ENCODE measurements at regions not wholly inside any gene's neighbourhood (a gene's known extent, or its start where the extent isn't known, plus 50 kb on each side); places are given as distances from the start of the nearest gene placed in this dataset.

GRCh38 chr12:93149229-93149628 lies 220.1 kb upstream of the EEA1 start (continued):
- TF ChIP-seq USF2 (IDR thresholded peaks at IDR 0.05; ENCODE audit: borderline replicate concordance, low read depth, low read length) = no peak
- TF ChIP-seq, protein P1, sequence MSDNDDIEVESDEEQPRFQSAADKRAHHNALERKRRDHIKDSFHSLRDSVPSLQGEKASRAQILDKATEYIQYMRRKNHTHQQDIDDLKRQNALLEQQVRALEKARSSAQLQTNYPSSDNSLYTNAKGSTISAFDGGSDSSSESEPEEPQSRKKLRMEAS (IDR thresholded peaks at IDR 0.05; ENCODE audit: low read depth) = no peak
- no peak for TF ChIP-seq GABPA (IDR thresholded peaks at IDR 0.05; ENCODE audit: low read depth)
- no peak for TF ChIP-seq SIN3A (IDR thresholded peaks at IDR 0.05; ENCODE audit: borderline replicate concordance, low read depth, low read length)
- TF ChIP-seq EZH2phosphoT487 (IDR thresholded peaks at IDR 0.05; ENCODE audit: borderline replicate concordance, low read depth) = no peak
- TF ChIP-seq NFIC (IDR thresholded peaks at IDR 0.05; ENCODE audit: borderline replicate concordance) = no peak
- no peak for TF ChIP-seq EP300 (IDR thresholded peaks at IDR 0.05; ENCODE audit: borderline replicate concordance in 1 of 2, low read depth in 1 of 2, low read length in 1 of 2)

DNA sequence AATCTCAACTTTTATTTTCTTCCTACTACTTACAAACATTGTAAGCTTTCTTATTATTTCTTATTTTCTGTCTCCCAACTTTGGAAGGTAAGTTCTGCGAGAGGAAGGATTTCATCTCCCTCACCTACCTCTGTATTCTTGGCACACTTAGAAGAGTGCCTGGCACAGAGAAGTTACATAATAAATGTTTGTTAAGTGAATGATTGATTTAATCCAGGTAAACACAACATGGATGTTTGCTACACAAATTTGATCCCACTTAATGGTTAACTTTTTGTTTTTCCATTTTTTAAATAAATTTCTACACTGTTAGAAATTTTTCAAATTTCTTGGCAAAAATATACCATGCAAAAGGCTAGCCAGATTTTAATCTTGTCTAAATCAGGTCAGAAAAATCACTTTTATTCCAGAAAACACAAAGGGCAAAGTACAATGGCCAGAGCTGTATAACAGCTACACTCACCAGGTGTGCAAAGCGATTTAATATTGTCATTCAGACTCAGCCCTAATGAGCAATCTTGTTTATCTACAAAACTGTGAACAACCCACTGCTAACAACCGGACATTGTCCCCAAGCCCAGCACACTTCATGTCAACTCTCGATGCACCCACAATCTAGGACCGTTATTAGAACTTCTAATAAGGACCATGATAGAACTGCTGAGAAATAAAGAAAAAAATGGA lies 222.1 kb upstream of the EEA1 start:
- Histone ChIP-seq H3K27me3 (ENCODE audit: insufficient read depth) (no peaks in the 10 kb centered on the region), H3K79me2 (ENCODE audit: insufficient read depth) (no peaks in the 10 kb centered on the region), H3K4me2 (no peak overlapping the region), H3K36me3 (replicated peaks in 1 of 2; ENCODE audit: control insufficient read depth in 1 of 2, insufficient read depth in 2 of 2, low read length in 1 of 2) (no peaks in the 10 kb centered on the region), H3K27ac (ENCODE audit: low read depth in 2 of 2, low read length in 1 of 2) (no peak overlapping the region), H3K4me1 (ENCODE audit: control insufficient read depth in 1 of 2, insufficient read depth in 2 of 2, low read depth in 1 of 2, low read length in 1 of 2) (peaks cover 0 to 2% of the 10 kb centered on the region in 2 experiments; a peak in 1 of 4 replicates), H3K9me2 (no peaks in the 10 kb centered on the region), H2AFZ (ENCODE audit: low read depth) (0 out of 2 replicates have a peak overlapping the region, but pooled peaks have one; percentile 36), H3K4me3 (ENCODE audit: low read depth in 2 of 2, low read length in 1 of 2) (no peak overlapping the region), H3F3A (replicated peaks; ENCODE audit: insufficient read depth) (no peaks in the 10 kb centered on the region), H3K9me3 (no peaks in the 10 kb centered on the region), H3K9ac (no peak overlapping the region), H4K20me1 (ENCODE audit: insufficient read depth) (no peaks in the 10 kb centered on the region)
- 85% methylated on average over 5 of the region's 5 CpGs for WGBS (ENCODE audit: low lambda C conversion rate)
- TF ChIP-seq TEAD4 (IDR thresholded peaks at IDR 0.05; ENCODE audit: borderline replicate concordance, insufficient read depth) (no peak), YY1 (IDR thresholded peaks at IDR 0.05; ENCODE audit: low read depth) (no peak), FOXJ3 (CRISPR knock-in tag; IDR thresholded peaks at IDR 0.05) (no peak), SMC3 (IDR thresholded peaks at IDR 0.05; ENCODE audit: low read depth, low read length) (no peak)
- TF ChIP-seq, protein P1 (IDR thresholded peaks at IDR 0.05; ENCODE audit: low read depth) = no peak
- POLR2A ChIA-PET = no interaction called here
- DNase-seq = no peak
- CTCF ChIA-PET = no interaction called here

- Histone ChIP-seq H3K9ac (no peak overlapping the region), H3K79me2 (ENCODE audit: insufficient read depth) (no peaks in the 10 kb centered on the region), H3K4me2 (no peak overlapping the region), H3K36me3 (replicated peaks in 1 of 2; ENCODE audit: control insufficient read depth in 1 of 2, insufficient read depth in 2 of 2, low read length in 1 of 2) (no peaks in the 10 kb centered on the region), H3F3A (replicated peaks; ENCODE audit: insufficient read depth) (no peaks in the 10 kb centered on the region), H3K9me3 (no peaks in the 10 kb centered on the region), H2AFZ (ENCODE audit: low read depth) (no peak overlapping the region), H3K27ac (ENCODE audit: low read depth in 2 of 2, low read length in 1 of 2) (no peak overlapping the region), H3K4me1 (ENCODE audit: control insufficient read depth in 1 of 2, insufficient read depth in 2 of 2, low read depth in 1 of 2, low read length in 1 of 2) (no peaks in the 10 kb centered on the region), H4K20me1 (ENCODE audit: insufficient read depth) (no peaks in the 10 kb centered on the region), H3K9me2 (no peaks in the 10 kb centered on the region), H3K4me3 (ENCODE audit: low read depth in 2 of 2, low read length in 1 of 2) (no peak overlapping the region), H3K27me3 (ENCODE audit: insufficient read depth) (no peaks in the 10 kb centered on the region)
- WGBS (ENCODE audit: low lambda C conversion rate) = 87% methylated on average over 2 of the region's 2 CpGs
- ChIA-PET CTCF (no interaction called here), POLR2A (no interaction called here)
- DNase-seq = no peak
- TF ChIP-seq SMC3 (IDR thresholded peaks at IDR 0.05; ENCODE audit: low read depth, low read length) = no peak
- no peak for TF ChIP-seq NFIC (IDR thresholded peaks at IDR 0.05; ENCODE audit: borderline replicate concordance)
- no peak for TF ChIP-seq USF2 (IDR thresholded peaks at IDR 0.05; ENCODE audit: borderline replicate concordance, low read depth, low read length)
- TF ChIP-seq, protein P2, sequence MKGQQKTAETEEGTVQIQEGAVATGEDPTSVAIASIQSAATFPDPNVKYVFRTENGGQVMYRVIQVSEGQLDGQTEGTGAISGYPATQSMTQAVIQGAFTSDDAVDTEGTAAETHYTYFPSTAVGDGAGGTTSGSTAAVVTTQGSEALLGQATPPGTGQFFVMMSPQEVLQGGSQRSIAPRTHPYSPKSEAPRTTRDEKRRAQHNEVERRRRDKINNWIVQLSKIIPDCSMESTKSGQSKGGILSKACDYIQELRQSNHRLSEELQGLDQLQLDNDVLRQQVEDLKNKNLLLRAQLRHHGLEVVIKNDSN (IDR thresholded peaks at IDR 0.05; ENCODE audit: borderline replicate concordance, low read depth) = no peak
- no peak for TF ChIP-seq JUND (IDR thresholded peaks at IDR 0.05)
- no peak for TF ChIP-seq MXI1 (IDR thresholded peaks at IDR 0.05; ENCODE audit: low read depth, low read length)
- no peak for TF ChIP-seq TAF1 (IDR thresholded peaks at IDR 0.05; ENCODE audit: borderline replicate concordance, low read depth, low read length)
- TF ChIP-seq, protein P3, sequence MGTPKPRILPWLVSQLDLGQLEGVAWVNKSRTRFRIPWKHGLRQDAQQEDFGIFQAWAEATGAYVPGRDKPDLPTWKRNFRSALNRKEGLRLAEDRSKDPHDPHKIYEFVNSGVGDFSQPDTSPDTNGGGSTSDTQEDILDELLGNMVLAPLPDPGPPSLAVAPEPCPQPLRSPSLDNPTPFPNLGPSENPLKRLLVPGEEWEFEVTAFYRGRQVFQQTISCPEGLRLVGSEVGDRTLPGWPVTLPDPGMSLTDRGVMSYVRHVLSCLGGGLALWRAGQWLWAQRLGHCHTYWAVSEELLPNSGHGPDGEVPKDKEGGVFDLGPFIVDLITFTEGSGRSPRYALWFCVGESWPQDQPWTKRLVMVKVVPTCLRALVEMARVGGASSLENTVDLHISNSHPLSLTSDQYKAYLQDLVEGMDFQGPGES (IDR thresholded peaks at IDR 0.05; ENCODE audit: low read depth, low read length) = no peak
- no peak for TF ChIP-seq GATA2 (CRISPR knock-in tag; IDR thresholded peaks at IDR 0.05)
- TF ChIP-seq EP300 (IDR thresholded peaks at IDR 0.05; ENCODE audit: borderline replicate concordance in 1 of 2, low read depth in 1 of 2, low read length in 1 of 2) = no peak
- TF ChIP-seq TCF12 (IDR thresholded peaks at IDR 0.05) = no peak
- no peak for TF ChIP-seq CTCF (IDR thresholded peaks at IDR 0.05)
Measured at GRCh38 chr12:93152617-93153016, 223.5 kb upstream of the EEA1 start.

All from SK-N-SH (cell line).